PC-9 (cell line): ENCODE measurements at regions not wholly inside any gene's neighbourhood (a gene's known extent, or its start where the extent isn't known, plus 50 kb on each side); places are given as distances from the start of the nearest gene placed in this dataset.

Experiments used
- BruUV-seq: library from RNA; stranded (reverse); fragments of 400-500 nt; replicated peaks from 2 replicates; lab custom pipeline; 2021; lab: Mats Ljungman, UMichigan
- CTCF ChIA-PET: fragments of 300-600 bp; sonication (Branson Sonifier 250); formaldehyde crosslinking; loops from one replicate; lab custom pipeline; 2022; ENCODE audit warnings: antibody characterized with exemption; lab: Charles Lee
- POLR2A ChIA-PET: fragments of 300-600 bp; sonication (Branson Sonifier 250); formaldehyde crosslinking; loops from one replicate; lab custom pipeline; 2022; ENCODE audit warnings: antibody characterized with exemption; ENCODE audit not compliant: unreplicated experiment; lab: Charles Lee
- DNase-seq, 2 experiments: peaks; one replicate each; pipeline versions ENCODE4 v3.0.0 to v3.0.0-alpha.2; 2015 to 2022; ENCODE audit warnings: mixed read lengths in 1 of 2
- H2AFZ ChIP-seq: fragments of 200-600 bp; sonication (generic); 2 replicates; pipeline ENCODE4 v1.8.1; 2017; ENCODE audit warnings: antibody characterized with exemption
- H3F3A ChIP-seq: fragments of 200-600 bp; sonication (generic); 2 replicates; pipeline ENCODE4 v1.8.1; 2017; ENCODE audit warnings: antibody characterized with exemption, mild to moderate bottlenecking, low read depth; ENCODE audit not compliant: insufficient read depth
- H3K27ac ChIP-seq: fragments of 200-600 bp; sonication (generic); 2 replicates; pipeline ENCODE4 v1.6.1; 2016; ENCODE audit warnings: mixed run types
- H3K27me3 ChIP-seq: fragments of 200-600 bp; sonication (generic); 2 replicates; pipeline ENCODE4 v1.6.1; 2016; ENCODE audit warnings: low read depth, mixed run types; ENCODE audit not compliant: insufficient read depth
- H3K36me3 ChIP-seq: fragments of 200-600 bp; sonication (generic); 2 replicates; pipeline ENCODE4 v1.6.1; 2016; ENCODE audit warnings: low read depth, mixed run types
- H3K4me1 ChIP-seq: fragments of 200-600 bp; sonication (generic); replicated peaks from 2 replicates; pipeline ENCODE4 v1.6.1; 2016; ENCODE audit warnings: mixed run types; ENCODE audit not compliant: insufficient read depth
- H3K4me2 ChIP-seq: fragments of 200-600 bp; sonication (generic); 2 replicates; pipeline ENCODE4 v1.6.1; 2017; ENCODE audit warnings: mixed run types
- H3K4me3 ChIP-seq: fragments of 200-600 bp; sonication (generic); 2 replicates; pipeline ENCODE4 v1.6.1; 2016; ENCODE audit warnings: mixed run types
- H3K79me2 ChIP-seq: fragments of 200-600 bp; sonication (generic); 2 replicates; pipeline ENCODE4 v1.6.1; 2017; ENCODE audit warnings: low read depth, mixed run types
- H3K9me2 ChIP-seq: fragments of 200-600 bp; sonication (generic); 2 replicates; pipeline ENCODE4 v1.8.1; 2017; ENCODE audit warnings: mild to moderate bottlenecking; ENCODE audit not compliant: insufficient read depth
- H3K9me3 ChIP-seq: fragments of 200-600 bp; sonication (generic); 2 replicates; pipeline ENCODE4 v1.8.1; 2016; ENCODE audit warnings: low read depth; ENCODE audit not compliant: insufficient read depth
- H4K20me1 ChIP-seq: fragments of 200-600 bp; sonication (generic); 2 replicates; pipeline ENCODE4 v1.8.1; 2017; ENCODE audit not compliant: insufficient read depth
- EZH2 ChIP-seq: fragments of 200-600 bp; sonication (generic); IDR thresholded peaks from 2 replicates; pipeline ENCODE4 v1.8.0; 2017; ENCODE audit warnings: antibody characterized with exemption, low read depth
- intact Hi-C: fragments of 100-400 bp; cut with micrococcal nuclease; formaldehyde crosslinking; loops from one replicate; pipeline ENCODE4 v1.10.0; 2022; ENCODE audit not compliant: unreplicated experiment
- TF ChIP-seq, protein P1 (sequence below): fragments of 200-600 bp; sonication (generic); conservative IDR thresholded peaks from 2 replicates; pipeline ENCODE4 v1.6.1; 2017; ENCODE audit warnings: mixed run types, antibody characterized with exemption, mild to moderate bottlenecking, moderate library complexity

DNA sequence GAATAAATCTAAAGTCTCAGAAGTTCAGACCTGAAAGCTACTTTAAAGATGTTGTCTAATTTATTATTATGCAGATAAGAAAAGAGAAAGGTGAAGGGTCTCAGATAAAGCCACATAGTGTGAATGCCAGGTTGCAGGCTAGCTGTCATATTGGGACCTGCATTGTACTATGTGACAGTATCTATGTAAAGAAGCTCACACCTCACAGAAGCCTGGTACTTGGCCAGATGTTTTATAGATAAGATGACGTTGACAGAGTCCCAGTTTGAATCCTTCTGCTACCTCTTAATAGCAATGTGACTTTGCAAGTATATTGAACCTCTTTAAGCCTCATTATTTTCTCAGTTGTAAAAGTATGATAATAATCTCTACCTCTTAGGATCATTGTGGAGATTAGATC, 227.0 kb downstream of the SPRY1 start:
- no peaks in the 10 kb centered on the region for H3K36me3 ChIP-seq
- no peaks in the 10 kb centered on the region for H3K4me1 ChIP-seq
- H3K27me3 ChIP-seq: no peaks in the 10 kb centered on the region
- H4K20me1 ChIP-seq: no peaks in the 10 kb centered on the region
- no TSS peak for BruUV-seq
- no peaks in the 10 kb centered on the region for H3K79me2 ChIP-seq
- H3K4me2 ChIP-seq: no peak overlapping the region
- ChIA-PET POLR2A (no interaction called here), CTCF (no interaction called here)
- H3K9me2 ChIP-seq: no peaks in the 10 kb centered on the region
- no peaks in the 10 kb centered on the region for H3F3A ChIP-seq
- no peak overlapping the region for H2AFZ ChIP-seq
- 0 out of 2 replicates have a peak, but pooled peaks cover 10% of the 10 kb centered on the region for H3K9me3 ChIP-seq
- TF ChIP-seq, protein P1, sequence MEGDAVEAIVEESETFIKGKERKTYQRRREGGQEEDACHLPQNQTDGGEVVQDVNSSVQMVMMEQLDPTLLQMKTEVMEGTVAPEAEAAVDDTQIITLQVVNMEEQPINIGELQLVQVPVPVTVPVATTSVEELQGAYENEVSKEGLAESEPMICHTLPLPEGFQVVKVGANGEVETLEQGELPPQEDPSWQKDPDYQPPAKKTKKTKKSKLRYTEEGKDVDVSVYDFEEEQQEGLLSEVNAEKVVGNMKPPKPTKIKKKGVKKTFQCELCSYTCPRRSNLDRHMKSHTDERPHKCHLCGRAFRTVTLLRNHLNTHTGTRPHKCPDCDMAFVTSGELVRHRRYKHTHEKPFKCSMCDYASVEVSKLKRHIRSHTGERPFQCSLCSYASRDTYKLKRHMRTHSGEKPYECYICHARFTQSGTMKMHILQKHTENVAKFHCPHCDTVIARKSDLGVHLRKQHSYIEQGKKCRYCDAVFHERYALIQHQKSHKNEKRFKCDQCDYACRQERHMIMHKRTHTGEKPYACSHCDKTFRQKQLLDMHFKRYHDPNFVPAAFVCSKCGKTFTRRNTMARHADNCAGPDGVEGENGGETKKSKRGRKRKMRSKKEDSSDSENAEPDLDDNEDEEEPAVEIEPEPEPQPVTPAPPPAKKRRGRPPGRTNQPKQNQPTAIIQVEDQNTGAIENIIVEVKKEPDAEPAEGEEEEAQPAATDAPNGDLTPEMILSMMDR: no peak
- TF ChIP-seq EZH2: no peak
- DNase-seq: no peak
- no peak overlapping the region for H3K27ac ChIP-seq
- intact Hi-C loops: no loop called here
- H3K4me3 ChIP-seq: no peak overlapping the region

DNA sequence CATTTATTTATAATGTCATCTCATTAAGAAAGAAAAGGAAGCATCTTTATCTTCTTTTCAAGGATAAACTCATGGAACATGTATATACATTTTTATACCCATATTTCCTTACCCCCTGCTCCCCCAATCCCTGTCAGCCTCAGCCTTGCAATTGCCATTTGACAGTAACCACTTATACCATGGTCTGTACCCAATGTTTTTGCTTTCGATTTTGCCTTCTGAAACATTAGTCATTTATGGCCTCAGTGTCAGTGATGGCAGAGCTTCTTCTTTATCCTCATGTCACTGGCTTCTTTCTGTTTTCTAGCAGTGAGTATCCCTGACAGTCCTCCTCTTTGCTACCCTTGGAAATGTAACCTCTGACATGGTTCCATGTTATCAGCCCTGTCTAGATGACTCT, 228.4 kb downstream of the SPRY1 start:
- CTCF ChIA-PET: no interaction called here
- no peak overlapping the region; the same call in 1 of the 2 replicates for H2AFZ ChIP-seq
- H3K4me2 ChIP-seq: no peak overlapping the region
- no peaks in the 10 kb centered on the region for H3F3A ChIP-seq
- H3K79me2 ChIP-seq: no peaks in the 10 kb centered on the region
- intact Hi-C loops: no loop called here
- no peak for DNase-seq
- H3K4me1 ChIP-seq: no peaks in the 10 kb centered on the region
- H3K27me3 ChIP-seq: no peaks in the 10 kb centered on the region
- H3K4me3 ChIP-seq: no peak overlapping the region
- no peak for TF ChIP-seq EZH2
- TF ChIP-seq, protein P1: no peak
- H3K36me3 ChIP-seq: no peaks in the 10 kb centered on the region
- 0 out of 2 replicates have a peak, but pooled peaks cover 4% of the 10 kb centered on the region for H3K9me2 ChIP-seq
- BruUV-seq: no TSS peak
- H3K9me3 ChIP-seq: 0 out of 2 replicates have a peak, but pooled peaks cover 10% of the 10 kb centered on the region
- no peaks in the 10 kb centered on the region for H4K20me1 ChIP-seq
- H3K27ac ChIP-seq: no peak overlapping the region
- POLR2A ChIA-PET: interaction anchor here (0.6 kb wide), 1 partner anchor 18 kb away, joined by 9 read pairs; no protein-coding TSS in a partner anchor

DNA sequence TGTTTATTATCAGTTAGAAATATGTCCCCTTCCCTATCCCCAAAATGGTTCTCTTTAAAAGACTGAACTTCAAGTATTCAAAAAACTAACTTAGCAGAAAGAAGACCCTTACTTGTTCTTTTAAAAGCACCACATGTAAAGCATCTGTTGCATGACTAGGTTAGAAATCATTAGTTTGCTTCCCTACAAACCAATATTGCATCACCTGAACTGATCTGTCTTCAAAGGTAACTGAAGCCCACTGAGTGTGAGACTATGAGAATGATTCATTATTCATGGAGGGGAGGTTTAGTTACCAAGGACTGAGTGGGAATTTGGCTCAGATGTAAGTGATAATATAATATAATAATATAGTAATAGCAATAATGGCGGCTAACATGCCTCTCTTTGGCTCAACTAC, 231.7 kb downstream of the SPRY1 start:
- Histone ChIP-seq H3K79me2 (no peaks in the 10 kb centered on the region), H3K27ac (no peak overlapping the region), H4K20me1 (no peaks in the 10 kb centered on the region), H3K4me2 (no peak overlapping the region), H3K27me3 (no peaks in the 10 kb centered on the region), H3F3A (no peaks in the 10 kb centered on the region), H3K4me3 (no peak overlapping the region), H3K9me3 (0 out of 2 replicates have a peak, but pooled peaks cover 10% of the 10 kb centered on the region), H2AFZ (no peak overlapping the region), H3K4me1 (no peaks in the 10 kb centered on the region), H3K9me2 (0 out of 2 replicates have a peak, but pooled peaks cover 4% of the 10 kb centered on the region), H3K36me3 (no peaks in the 10 kb centered on the region)
- intact Hi-C loops: no loop called here
- ChIA-PET POLR2A (no interaction called here), CTCF (no interaction called here)
- TF ChIP-seq, protein P1: no peak
- no peak for TF ChIP-seq EZH2
- BruUV-seq: no TSS peak
- DNase-seq: no peak
